RKO (cell line): ENCODE measurements at regions not wholly inside any gene's neighbourhood (a gene's known extent, or its start where the extent isn't known, plus 50 kb on each side); places are given as distances from the start of the nearest gene placed in this dataset.
A peak's percentile ranks its signal among the peaks of the same experiment; 100 is the strongest.

Experiments used
- DNase-seq: peaks from one replicate; pipeline ENCODE4 v3.0.0-alpha.2; 2016; ENCODE audit warnings: low spot score

DNA sequence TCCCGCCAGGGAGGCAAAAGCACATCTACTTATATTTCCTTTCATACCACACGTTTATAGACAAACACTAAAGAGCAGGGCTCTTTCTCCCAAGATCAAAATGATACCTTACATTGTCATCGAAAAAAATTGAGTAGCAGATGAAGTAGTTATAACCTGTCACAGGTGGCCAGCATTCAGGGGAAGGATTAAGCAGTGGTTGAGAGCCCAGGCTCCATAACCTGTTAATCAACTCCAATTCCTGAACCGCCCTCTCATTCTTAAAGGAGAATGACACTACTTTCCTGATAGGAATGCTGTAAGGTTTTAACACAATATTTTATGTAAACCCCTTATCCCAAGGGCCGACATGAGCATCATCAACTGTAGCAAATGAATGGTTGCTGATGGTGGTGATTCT is 268.9 kb upstream of the KCNIP4 start:
- DNase-seq: no peak

DNA sequence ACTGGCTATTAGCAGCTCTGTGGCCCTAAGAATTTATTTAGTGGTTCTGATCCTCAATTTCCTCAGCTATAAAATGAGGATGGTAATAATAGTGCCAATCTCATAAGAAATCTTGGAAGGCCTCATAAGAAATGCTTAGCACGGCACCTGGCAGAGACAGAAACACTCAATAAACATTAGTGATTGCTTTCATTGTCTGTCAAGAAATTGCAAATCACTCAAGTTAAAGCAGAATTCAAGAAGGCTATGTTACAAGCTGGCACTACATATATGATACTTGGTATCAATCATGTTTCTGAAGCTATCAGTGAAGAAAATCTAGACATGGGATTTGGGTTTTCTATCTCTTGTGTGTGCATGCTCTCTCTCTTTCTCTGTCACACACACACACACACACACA is 267.7 kb upstream of the KCNIP4 start:
- DNase-seq: no peak

DNA sequence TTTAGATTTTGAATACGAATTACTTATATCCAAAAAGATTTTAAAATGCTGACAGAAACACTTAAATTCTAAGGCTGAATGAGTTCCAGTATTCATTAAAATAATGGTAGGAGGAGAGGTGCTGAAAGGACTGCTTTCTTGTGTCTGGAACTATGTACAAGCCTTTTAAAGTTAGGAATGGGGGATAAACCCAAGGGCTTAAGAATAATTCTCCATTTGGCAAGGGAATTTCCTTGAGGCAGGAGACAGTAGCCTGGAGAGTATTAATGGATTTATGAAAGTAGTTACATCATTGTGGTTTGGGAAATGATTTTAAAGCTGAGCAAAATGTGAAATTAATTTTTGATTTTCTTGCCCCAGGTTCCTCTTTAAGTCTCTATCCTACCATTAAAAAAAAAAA is 266.5 kb upstream of the KCNIP4 start:
- DNase-seq: no peak

DNA sequence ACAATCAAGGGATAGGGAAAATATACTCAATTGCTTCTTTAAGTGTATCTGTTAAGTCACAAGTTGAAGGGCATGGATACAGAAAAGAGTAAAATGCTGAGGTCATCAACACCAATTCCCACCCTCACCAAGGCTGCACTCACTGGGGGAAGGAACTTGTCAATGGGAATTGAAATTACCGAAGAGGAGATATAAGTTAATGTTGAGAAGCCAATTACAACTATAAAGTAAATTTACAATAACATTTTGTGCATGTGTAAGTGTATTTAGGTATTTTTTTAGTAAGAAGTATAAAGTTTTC is 255.1 kb upstream of the KCNIP4 start:
- DNase-seq: no peak

DNA sequence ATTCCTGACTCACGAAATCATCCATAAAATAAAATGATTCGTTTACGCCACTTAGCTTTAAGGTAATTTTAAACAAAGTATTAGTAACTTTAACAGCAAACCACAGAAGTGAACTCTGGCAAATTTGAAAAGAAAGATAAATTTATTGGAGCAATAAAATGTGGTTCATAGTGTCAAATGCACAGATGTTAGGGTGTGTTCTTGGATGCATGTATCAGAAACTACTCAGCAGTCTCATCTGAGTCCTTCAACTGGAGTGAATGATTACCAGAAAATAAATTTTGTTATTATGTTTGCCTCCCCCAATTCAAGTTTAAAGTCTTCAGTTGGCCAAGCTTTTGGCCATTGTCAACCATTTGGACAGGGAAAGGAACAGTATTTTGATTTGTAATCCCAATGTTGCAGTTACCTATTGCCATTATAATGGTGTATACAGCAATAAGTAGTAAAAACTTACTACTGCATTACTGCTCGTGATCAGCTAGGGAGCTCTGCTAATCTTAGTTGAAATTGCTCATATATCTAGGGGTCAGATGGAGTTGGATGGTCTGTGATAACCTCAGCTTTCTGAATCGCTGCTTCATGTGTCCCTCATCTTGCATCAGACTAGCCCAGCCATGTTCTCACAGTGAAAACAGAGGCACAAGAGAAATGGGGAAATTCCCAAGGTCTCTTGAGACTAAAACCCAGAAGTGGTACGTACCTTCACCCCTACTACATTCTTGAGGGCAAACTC is 254.6 kb upstream of the KCNIP4 start:
- DNase-seq: no peak

DNA sequence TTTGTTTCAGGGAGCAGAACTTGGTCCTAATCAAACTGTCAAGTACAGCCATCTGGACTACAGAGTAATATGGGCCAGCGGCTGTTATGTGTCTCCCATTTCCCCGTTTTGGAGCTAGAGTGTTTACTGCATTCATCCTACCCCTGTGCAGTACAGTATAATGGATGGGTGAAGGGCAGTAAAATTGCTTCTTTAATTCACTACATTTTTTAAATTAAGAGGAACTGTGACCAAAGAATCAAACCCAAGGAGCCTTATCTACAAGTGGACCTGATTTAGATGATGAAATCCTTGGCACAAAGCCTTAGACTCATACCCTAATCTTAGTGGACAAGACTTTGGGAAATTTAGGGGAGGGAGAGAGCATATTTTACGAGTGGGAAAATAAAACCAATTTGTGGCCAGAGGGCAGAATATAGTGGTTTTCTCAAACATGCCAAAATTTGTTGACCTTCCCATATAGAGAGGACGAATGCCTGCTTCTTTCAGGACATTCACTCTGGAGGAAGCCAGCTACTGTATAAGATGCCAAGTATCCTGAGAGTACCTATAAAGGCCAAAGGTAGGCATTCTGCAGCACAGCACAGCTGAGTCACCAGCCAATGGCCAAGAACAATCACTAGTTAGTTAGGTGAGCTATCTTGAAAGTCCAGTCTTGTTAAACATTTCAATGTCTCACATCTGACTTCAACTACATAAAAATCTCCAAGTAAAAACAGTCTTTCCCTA is 253.8 kb upstream of the KCNIP4 start:
- DNase-seq: no peak

DNA sequence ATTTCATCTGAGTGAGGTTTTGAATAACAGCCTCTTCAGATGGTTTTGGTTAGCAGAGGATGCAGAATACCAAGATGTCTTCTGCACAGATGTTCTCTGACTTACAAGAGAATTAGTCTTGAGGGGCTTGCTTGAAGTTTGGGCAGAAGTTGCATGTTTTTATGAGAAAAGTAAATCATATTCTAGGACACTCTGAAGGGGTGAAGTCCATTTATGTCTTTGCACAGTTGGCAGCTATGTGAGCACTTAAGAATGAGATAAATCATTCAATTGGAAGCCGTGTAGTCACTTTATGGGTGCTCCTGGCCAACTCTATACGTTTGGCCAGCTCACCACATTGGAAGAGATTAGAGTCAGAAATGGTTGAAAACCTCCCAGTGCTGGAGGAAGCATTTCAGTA is 252.7 kb upstream of the KCNIP4 start:
- no peak for DNase-seq

DNA sequence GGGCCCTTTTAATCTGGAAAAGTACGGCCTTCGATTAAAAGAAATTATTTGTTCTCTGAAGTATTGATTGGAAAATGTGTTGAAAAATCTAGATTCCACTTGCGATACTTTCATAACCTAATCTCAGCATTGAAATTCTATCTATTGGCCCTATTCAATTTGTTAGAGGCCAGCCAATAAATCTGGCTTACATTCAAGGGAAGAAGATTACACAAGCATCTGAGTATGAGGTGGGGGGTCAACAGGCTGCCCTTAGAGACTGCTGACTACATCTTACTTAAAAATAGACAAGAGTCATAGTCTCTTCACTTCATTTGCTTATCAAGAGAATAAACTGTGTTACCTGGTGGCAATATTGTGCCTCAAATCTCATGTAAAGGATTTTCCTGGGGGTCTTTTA is 248.0 kb upstream of the KCNIP4 start:
- no peak for DNase-seq

DNA sequence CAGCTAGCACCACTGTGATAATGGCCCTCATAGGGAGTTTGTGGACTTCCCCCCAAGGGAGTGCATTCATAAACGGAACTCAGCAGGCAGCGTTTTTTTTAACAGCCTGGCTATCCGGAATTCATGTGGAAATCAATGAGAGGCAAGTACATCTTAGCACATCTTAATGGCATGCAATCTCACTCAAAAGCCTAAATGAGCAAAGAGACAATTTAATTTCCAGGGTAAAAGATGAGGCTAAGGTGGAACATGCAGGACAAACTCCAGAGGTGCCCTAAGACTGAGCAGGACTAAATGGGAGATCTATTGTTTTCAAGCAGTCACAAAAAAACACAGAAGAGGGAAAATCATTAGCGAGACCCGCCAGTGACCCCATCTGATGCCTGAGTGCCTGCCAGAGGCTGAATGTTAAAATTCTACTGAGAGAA is 243.5 kb upstream of the KCNIP4 start:
- no peak for DNase-seq

DNA sequence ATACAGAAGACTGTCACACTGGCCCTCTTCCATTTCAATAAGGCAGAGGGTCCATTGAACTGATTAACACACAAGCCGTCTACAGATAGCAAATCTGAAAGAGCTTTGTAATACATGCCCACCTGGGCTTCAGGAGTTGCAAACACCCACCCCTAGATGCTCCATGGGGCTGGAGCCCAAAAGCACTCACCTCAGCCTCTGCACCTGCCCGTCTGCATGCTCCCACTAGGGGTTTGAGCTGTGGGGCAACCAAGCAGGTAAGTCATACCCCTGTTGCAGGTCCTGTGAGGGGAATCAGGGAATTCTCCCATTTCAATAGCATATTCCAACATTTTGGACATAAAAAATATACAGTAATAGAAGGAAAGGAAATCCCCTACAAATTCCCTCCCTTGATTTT is 243.0 kb upstream of the KCNIP4 start:
- no peak for DNase-seq

DNA sequence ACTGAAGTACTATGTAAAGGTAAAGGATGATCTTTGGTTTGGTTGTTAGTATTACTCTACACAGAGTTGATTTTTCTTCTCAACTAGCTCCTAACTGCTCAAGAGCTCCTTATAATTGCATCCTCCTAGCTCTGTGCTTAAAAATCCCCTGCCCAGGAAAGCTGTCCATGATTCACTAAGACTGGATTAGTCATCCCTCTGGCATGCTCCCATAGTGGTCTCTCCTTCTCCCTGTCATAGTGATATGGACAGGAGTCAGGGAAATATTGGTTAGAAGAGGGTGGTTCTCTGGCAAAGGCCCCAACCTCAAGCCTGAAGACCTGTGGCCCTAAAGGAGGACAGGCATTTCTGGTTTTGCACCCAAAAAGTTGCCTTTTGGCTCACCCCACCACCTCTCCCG is 242.3 kb upstream of the KCNIP4 start:
- peak; percentile 34 for DNase-seq

DNA sequence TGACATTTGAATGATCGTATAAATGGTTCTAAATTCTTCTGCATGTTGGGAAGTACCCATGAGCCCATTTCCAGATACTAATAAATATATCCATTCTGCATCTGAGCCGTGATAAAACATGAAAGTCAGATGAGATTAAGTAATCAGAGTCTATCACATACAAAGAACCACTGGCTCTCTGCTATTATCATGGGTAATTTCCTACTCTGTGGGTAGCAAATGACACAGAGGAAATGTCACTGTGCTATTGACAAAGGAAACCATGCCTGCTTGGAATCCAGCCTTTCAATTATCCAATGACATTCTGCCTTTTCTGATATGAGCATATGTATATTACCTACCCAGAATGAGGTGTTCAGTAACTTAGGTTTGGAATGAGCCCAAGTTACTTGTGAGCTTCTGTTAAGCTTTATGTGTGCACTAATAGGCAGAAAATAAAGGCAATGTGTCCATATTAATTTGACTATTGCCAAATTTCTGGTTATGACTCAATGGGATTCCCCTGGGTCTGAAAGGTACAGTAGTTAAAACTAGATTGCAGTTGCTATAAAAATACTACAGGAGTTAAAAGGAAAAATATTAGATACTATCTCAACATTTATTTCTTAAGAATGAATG is 238.7 kb upstream of the KCNIP4 start:
- DNase-seq: no peak

DNA sequence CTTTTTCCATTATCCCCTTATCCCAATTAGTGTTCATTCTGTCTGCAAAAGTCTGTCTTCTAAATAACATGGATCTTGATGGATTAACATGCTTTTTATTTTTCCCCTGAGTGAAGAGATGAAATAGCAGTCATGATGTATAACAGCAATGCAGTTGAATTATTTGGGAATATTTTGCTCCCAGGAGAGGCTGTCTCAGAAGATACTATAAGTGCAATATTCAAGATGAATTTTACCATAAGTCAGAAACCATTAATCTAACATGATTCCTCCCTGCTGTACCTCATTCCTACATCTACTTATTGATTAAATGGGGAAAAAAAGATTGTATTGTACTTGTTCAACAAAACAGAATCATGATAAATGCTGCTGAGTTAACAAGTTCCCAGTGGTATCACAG is 233.2 kb upstream of the KCNIP4 start:
- DNase-seq: no peak

DNA sequence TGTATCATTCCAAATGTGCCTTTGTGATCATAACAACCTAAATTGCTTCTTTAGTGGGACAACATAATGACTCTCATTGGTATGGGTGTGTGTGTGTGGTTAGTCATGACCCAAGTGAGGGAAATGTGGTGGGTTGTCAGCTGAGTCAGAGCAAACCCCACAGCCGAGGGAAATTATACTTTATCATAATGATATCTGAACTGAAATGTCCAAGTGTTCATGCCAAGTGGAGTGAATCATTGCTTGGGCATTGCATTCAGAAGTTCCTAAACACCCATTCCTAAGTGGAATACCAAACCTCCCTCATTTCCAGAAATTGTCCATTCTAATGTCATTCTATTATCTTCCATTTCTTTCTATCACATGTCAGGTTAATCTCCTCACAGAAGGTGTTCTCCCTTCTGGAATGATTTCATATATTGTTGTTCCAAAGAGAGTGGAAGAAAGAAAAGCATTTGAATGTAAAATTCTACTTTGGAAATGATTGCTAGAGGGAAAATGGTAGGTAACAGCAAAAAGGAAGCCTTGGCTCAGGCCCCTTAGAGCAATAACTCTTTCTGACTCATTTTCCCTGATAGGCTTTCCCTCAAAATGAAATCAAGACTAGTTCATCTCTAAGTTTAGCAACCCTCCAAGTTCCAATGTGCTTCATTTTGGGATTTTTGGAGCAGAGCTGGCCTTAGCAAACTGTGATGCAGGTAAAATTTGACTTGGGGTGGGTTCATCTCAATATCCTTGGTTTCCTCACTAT is 230.7 kb upstream of the KCNIP4 start:
- peak; percentile 33 for DNase-seq

DNA sequence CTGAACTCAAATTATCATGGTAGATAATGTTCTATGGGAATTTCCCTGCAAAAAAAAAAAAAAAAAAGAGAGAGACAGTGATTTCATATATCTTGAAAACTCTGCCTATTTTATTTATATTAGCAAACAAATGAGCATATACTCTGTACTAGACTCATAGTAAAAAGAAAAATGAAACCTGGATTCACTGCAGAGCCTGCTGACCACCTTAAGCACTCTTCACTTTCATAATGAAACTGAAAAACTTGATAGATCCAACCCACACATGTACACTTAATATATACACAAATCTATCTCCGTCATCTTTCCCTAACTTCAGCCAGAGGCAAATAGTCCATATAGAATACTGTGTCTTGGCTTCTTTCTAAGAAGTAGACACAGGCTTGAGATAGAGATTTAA is 226.1 kb upstream of the KCNIP4 start:
- no peak for DNase-seq

DNA sequence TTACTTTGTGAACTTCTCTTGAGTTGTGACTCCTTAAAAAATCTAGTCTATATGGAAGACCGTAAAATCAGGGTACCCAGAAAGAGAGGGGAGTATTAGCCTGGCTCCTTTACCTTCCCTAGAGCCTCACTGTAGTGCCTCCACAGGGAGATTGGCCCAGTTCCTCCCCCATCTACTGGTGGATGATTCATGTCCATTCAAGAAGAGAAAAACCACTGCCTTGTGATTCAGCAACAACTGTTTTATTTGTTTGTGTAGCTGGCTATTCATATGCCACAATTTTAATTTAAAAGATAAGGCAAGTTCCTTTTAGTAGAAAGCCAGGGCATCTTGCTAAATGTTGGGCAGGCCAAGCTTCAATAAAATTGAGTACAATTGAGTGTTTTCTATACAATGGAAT is 221.8 kb upstream of the KCNIP4 start:
- DNase-seq: no peak

DNA sequence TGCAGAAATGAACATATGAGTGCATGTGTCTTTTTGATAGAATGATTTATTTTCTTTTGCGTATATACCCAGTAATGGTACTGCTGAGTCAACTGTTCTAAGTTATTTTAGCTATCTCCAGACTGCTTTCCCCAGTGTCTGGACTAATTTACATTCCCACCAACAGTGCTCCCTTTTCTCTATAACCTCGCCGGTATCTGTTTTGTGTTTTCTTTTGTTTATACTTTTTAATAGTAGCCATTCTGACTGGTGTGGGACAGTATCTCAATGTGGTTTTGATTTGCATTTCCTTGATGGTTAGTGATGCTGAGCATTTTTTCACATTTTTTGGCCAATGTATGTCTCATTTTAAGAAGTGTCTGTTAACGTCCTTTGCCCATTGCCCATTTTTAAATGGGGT is 218.6 kb upstream of the KCNIP4 start:
- no peak for DNase-seq

DNA sequence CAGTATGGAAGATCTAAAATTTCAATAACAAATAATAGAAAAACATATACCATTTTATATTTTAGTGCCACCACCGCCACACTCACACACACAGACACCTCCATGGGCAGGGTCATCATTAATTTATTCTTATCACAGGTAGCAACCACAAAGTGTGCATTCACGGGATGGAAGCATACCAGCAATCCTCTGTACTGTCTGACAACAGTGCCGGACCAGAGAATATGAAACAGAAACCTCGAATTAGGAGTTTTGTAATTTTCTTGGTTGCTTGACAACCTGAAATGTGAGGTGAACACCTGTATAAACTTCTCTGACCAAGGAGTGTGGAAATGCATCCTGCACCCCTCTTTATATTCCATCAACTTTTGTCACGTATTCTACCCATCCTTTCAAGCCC is 213.9 kb upstream of the KCNIP4 start:
- DNase-seq: no peak

DNA sequence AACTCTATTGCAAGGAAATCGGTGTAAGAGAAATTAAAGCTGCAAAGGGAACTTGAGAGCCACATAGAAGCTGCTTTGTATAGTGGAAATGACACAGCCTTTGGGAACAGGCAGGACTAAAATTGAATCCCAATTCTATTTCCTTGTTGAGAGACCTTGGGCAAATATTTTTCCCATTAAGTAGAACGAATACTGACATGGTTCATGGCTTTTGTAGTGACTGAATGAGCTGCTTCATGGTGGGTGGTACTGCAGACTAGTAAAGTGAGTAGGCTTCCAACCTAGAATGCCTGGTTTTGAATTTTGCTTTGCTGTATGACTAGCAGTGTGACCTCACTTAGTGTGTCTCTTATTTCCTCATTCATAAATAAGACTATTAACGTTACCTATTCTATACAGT is 182.2 kb upstream of the KCNIP4 start:
- DNase-seq: no peak

DNA sequence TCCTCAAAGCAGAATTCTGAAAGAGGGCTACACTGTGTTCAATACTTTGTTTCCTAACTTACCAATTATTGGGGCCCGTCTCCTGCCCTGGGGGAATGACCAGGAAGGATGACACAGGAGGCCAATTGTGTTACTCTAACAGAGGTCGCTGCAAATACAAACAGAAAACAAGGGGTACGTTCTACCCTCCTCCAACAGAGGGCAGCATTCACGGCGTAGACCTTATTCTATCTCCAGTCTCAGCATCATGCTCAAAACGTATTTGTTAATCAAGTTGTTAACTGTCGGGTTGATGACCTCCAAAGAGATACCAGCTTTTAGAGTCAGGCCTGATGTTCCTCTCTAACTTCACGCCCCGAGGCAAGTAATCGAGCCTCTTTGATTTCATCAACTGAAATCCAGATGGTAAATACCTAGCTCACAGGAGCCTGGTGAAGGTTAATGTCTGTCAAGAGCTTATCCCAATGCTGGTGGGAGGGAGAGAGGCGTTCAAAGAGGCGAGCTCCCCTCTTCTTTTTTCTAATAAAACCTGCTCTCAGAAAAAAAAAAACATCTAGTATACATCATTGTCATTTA is 181.0 kb upstream of the KCNIP4 start:
- peak; percentile 55 for DNase-seq

DNA sequence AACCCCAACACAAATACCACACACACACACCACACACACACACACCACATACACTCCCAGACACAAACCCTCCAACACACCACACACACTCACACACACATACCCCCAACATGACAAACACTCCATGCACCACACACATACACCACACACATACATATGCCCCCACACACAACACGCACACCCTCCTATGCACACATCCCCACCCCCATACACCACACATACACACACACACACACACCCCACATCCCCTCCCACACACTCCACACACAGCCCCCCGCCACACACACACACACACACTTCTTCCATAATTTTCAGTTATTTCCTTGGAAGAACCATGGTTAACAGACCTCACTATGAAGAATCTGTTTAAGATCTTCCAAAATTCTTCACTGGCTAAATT is 173.5 kb upstream of the KCNIP4 start:
- no peak for DNase-seq

DNA sequence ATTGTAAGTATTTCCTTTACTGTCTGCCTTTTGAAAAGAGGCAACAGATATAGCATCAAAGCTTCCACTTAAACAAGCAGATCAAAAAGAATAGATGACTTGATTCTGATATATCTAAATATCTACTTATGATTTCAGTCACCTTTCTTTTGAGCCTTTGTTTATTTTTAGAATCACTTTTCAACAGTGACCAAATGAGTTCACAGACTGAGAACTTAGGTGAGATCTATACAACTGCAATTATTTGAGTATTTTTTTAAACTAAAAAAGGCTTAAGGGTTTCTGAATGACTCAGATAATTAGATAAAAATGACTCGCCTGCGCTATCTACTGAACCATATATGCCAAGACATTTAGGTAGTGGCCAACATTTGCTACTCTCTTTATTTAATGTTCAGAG is 166.7 kb upstream of the KCNIP4 start:
- DNase-seq: no peak

DNA sequence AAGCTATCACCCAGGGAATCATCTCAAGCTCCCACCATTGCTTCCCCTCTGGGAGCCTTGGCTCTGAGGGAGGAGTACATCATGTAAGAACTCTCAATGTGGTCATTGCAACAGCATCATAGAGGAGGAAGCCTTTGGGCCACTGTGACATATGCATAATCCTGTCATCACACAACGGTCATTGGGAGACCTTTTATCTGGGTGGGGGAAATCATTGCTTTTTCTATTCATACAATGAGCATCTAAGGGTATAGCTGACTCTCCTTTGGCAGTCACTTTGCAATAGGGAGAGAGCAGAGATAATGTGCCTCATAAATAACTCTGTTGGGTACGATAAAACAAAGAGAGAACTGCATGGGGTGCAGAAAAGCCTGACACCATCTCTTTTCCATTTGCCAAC is 155.2 kb upstream of the KCNIP4 start:
- DNase-seq: no peak
